PC-3 (cell line): ENCODE measurements at regions not wholly inside any gene's neighbourhood (a gene's known extent, or its start where the extent isn't known, plus 50 kb on each side); places are given as distances from the start of the nearest gene placed in this dataset.

Experiments used
- EZH2 ChIP-seq: fragments of 300-600 bp; sonication (generic); IDR thresholded peaks from one replicate; pipeline ENCODE4 v1.6.1; 2017; ENCODE audit warnings: antibody characterized with exemption, mild to moderate bottlenecking, low read length; ENCODE audit not compliant: unreplicated experiment
- EZH2phosphoT487 ChIP-seq: fragments of 300-600 bp; sonication (generic); IDR thresholded peaks from 2 replicates; pipeline ENCODE4 v1.6.1; 2018; ENCODE audit warnings: mild to moderate bottlenecking, antibody characterized with exemption, low read length, borderline replicate concordance
- TF ChIP-seq, protein P1 (sequence below): fragments of 300-600 bp; sonication (generic); conservative IDR thresholded peaks from 2 replicates; pipeline ENCODE4 v1.5.1; 2017; ENCODE audit warnings: antibody characterized with exemption, low read depth, mild to moderate bottlenecking, low read length

DNA sequence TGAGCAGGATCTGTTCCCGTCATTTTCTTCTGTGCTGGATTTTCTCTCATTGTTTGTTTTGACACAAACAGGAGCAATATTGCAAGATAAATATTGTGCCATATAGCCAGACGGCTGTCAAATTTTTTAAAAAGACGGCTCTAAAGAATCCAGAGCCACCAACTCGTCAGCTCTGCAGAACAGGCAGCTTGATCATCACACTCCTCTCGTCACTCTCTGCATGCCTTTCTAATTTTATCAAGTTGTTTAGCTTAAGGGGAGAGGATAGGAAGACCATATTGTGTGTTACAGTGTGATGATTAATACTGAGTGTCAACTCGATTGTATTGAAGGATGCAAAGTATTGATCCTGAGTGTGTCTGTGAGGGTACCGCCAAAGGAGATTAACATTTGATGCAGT lies 562.8 kb downstream of the GALC start:
- TF ChIP-seq, protein P1, sequence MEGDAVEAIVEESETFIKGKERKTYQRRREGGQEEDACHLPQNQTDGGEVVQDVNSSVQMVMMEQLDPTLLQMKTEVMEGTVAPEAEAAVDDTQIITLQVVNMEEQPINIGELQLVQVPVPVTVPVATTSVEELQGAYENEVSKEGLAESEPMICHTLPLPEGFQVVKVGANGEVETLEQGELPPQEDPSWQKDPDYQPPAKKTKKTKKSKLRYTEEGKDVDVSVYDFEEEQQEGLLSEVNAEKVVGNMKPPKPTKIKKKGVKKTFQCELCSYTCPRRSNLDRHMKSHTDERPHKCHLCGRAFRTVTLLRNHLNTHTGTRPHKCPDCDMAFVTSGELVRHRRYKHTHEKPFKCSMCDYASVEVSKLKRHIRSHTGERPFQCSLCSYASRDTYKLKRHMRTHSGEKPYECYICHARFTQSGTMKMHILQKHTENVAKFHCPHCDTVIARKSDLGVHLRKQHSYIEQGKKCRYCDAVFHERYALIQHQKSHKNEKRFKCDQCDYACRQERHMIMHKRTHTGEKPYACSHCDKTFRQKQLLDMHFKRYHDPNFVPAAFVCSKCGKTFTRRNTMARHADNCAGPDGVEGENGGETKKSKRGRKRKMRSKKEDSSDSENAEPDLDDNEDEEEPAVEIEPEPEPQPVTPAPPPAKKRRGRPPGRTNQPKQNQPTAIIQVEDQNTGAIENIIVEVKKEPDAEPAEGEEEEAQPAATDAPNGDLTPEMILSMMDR: no peak
- TF ChIP-seq EZH2phosphoT487: no peak
- TF ChIP-seq EZH2: no peak
